Lower leg skin (tissue), 4 donors: ENCODE measurements at regions not wholly inside any gene's neighbourhood (a gene's known extent, or its start where the extent isn't known, plus 50 kb on each side); places are given as distances from the start of the nearest gene placed in this dataset.

Source experiments
- DNase-seq, 2 donors: peaks; one replicate each; pipeline ENCODE4 v3.0.0-alpha.2; 2019; ENCODE audit warnings: low spot score in 2 of 2
- H3K4me3 ChIP-seq: fragments of 200-600 bp; sonication (generic); 2 replicates; pipeline ENCODE4 v1.5.1; 2017; ENCODE audit warnings: mild to moderate bottlenecking, low read depth; ENCODE audit not compliant: poor library complexity, severe bottlenecking
- POLR2A ChIP-seq, 2 donors: fragments of 450-650 bp; IDR thresholded peaks; one replicate each; pipeline ENCODE4 v1.6.1; 2016 to 2017; ENCODE audit warnings: antibody characterized with exemption in 2 of 2, mild to moderate bottlenecking in 1 of 2, moderate library complexity in 1 of 2
- WGBS, 2 donors: methylation state at CpG; one replicate each; pipeline ENCODE4 v1.1.5; 2018; 5-methylcytosine and 5-hydroxymethylcytosine counted together
- intact Hi-C: fragments of 100-400 bp; cut with DNase I; formaldehyde crosslinking; loops from one replicate; pipeline ENCODE4 v1.15.0; 2023; ENCODE audit warnings: low total_unique reads
- TF ChIP-seq, protein P1 (sequence below), 3 donors: fragments of 450-650 bp; IDR thresholded peaks; one replicate each; pipeline ENCODE4 v1.5.1; 2016; ENCODE audit warnings: antibody characterized with exemption in 3 of 3, mild to moderate bottlenecking in 3 of 3, moderate library complexity in 2 of 3

DNA sequence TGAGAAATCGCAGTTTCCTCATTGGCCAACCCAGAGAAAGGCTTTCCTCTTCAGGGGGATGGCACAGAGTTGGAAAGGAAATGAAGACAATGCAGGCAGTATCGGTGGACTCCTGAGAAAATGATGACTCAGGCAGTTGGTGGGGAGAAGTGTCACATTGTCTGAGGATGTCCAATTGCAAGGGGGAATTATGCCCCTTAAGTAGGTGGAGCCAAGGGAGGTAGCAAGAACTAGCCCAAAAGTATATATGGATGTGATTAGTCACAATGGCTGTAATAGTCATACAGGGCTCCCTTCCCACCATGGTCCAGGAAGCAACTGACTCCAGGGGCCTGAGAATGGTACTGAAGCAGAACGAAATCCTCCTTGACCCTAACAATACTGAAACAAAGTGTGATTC is 58.3 kb upstream of the EGFR start:
- intact Hi-C loops: no loop called here
- no peak overlapping the region for H3K4me3 ChIP-seq
- TF ChIP-seq POLR2A (IDR thresholded peaks at IDR 0.05): no peak
- TF ChIP-seq, protein P1, sequence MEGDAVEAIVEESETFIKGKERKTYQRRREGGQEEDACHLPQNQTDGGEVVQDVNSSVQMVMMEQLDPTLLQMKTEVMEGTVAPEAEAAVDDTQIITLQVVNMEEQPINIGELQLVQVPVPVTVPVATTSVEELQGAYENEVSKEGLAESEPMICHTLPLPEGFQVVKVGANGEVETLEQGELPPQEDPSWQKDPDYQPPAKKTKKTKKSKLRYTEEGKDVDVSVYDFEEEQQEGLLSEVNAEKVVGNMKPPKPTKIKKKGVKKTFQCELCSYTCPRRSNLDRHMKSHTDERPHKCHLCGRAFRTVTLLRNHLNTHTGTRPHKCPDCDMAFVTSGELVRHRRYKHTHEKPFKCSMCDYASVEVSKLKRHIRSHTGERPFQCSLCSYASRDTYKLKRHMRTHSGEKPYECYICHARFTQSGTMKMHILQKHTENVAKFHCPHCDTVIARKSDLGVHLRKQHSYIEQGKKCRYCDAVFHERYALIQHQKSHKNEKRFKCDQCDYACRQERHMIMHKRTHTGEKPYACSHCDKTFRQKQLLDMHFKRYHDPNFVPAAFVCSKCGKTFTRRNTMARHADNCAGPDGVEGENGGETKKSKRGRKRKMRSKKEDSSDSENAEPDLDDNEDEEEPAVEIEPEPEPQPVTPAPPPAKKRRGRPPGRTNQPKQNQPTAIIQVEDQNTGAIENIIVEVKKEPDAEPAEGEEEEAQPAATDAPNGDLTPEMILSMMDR (IDR thresholded peaks at IDR 0.05): no peak
- DNase-seq: no peak
- WGBS, 2 donors: 68 to 78% methylated on average over 3 of the region's 3 CpGs

DNA sequence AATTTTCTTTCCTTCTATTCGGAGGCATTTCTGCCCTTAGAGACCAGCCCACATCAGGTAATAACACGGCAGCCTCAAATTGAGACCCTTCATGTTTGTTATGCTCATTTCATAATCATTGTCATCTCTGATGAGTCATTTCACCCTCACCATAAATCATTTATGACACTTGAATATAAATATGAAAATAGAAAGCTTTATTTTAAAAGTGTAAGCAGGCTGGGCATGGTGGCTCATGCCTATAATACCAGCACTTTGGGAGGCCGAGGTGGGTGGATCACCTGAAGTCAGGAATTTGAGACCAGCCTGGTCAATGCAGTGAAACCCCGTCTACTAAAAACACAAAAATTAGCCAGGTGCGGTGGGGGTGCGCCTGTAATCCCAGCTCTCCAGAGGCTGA is 57.4 kb upstream of the EGFR start:
- TF ChIP-seq POLR2A (IDR thresholded peaks at IDR 0.05): no peak
- TF ChIP-seq, protein P1 (IDR thresholded peaks at IDR 0.05): no peak
- DNase-seq: no peak
- 45 to 57% methylated on average over 6 of the region's 6 CpGs for WGBS, 2 donors
- intact Hi-C loops: no loop called here
- H3K4me3 ChIP-seq: no peak overlapping the region

DNA sequence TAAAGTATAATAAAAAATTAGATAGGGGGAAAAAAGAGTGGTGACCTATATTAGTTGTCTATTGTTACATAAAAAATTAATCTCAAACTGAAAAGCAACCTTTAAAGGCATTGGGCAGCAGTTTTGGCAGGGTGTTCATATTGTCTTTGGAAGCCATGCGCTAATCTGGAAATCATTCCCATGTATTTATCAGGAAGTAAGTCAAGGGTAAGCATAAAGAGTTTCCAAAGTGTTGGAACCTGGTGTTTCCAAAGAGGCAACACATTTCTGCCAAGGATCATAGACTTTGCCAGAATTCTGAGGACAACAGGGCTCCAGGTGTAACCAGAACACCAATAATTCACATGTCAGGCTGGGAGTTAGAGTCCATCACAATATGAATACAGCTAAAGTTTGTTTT is 55.7 kb upstream of the EGFR start:
- H3K4me3 ChIP-seq: no peak overlapping the region
- intact Hi-C loops: no loop called here
- TF ChIP-seq, protein P1 (IDR thresholded peaks at IDR 0.05): no peak
- TF ChIP-seq POLR2A (IDR thresholded peaks at IDR 0.05): no peak
- 84 to 89% methylated on average over 1 of the region's 1 CpG for WGBS, 2 donors
- DNase-seq: no peak

- intact Hi-C loops: no loop called here
- TF ChIP-seq, protein P1 (IDR thresholded peaks at IDR 0.05): no peak
- WGBS, 2 donors: 79 to 89% methylated on average over 1 of the region's 1 CpG
- no peak for DNase-seq
- H3K4me3 ChIP-seq: no peak overlapping the region
These were observed 54.7 kb upstream of the EGFR start for GRCh38 chr7:54964136-54964535.

GRCh38 chr7:54967377-54967776 is 51.4 kb upstream of the EGFR start:
- intact Hi-C loops: no loop called here
- H3K4me3 ChIP-seq: no peak overlapping the region
- WGBS, 2 donors: 52 to 54% methylated on average over 8 of the region's 8 CpGs
- no peak for TF ChIP-seq POLR2A (IDR thresholded peaks at IDR 0.05)
- TF ChIP-seq, protein P1 (IDR thresholded peaks at IDR 0.05): no peak
- DNase-seq: peak in 1 of 2 donors; percentile 56

DNA sequence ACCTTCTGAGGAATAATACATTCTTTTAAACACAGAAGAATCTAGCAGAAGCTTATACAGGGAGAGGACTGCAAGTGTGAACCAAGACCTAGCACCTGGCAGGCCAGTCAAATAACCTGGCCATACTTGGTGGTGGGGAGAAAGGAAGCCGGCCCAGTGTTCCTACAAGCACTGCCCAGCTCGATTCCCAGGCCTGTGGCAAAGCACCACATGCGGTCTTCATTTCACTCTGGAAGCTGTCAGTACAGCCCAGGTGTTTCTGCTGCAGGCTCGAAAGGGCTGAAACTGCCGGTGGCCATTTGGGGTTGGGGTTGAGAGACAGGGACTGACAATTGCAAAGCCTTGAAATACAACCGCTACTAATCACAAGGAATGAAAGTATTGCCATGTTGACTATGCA is 50.8 kb upstream of the EGFR start:
- intact Hi-C loops: no loop called here
- TF ChIP-seq, protein P1 (IDR thresholded peaks at IDR 0.05): no peak
- no peak for TF ChIP-seq POLR2A (IDR thresholded peaks at IDR 0.05)
- no peak overlapping the region for H3K4me3 ChIP-seq
- DNase-seq: no peak
- WGBS, 2 donors: 76 to 79% methylated on average over 6 of the region's 6 CpGs
